CD4-positive, alpha-beta T cell treated with Interleukin-2 at 100 ng/mL for 4 hours (primary cell): ENCODE measurements at regions not wholly inside any gene's neighbourhood (a gene's known extent, or its start where the extent isn't known, plus 50 kb on each side); places are given as distances from the start of the nearest gene placed in this dataset.

Experiments
- DNase-seq: peaks from one replicate; pipeline ENCODE4 v3.0.0-alpha.2; 2020; ENCODE audit warnings: low spot score

GRCh38 chr5:133905424-133905823 lies 63.0 kb downstream of the C5orf15 start:
- DNase-seq = no peak

- DNase-seq = no peak
Observed at GRCh38 chr5:133904641-133905040, 63.8 kb downstream of the C5orf15 start.

DNA sequence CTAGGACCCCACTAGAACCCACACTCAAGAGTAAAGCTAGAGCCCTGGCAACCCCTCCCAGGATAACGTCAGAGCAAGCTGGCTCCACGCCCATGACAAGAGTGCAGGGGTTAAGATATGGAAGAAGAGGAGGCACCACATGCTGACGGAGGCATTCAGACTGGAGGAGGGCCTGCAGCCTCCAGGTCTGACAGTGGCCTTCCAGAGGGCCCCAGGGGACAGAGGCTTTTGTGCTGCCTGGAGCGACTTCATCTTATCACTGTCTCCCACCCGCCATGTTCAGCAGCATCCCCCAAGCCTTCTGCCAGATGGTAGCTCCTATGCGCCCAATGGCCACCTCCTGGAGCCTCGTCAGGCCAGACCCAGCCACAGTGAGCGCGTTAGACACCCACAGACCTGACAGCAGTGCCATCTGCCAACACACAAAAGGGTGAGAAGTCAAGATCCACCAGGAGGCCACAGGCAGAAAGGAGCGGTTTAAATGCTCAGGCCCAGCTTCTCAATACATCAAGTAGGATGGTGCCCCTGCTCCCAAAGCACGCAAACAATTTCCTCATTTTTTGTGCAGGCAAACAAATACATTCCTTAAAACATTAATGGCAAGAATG lies 65.8 kb downstream of the C5orf15 start:
- DNase-seq = no peak

- DNase-seq = no peak
Observed at GRCh38 chr5:133900534-133901270, 67.7 kb downstream of the C5orf15 start.

DNA sequence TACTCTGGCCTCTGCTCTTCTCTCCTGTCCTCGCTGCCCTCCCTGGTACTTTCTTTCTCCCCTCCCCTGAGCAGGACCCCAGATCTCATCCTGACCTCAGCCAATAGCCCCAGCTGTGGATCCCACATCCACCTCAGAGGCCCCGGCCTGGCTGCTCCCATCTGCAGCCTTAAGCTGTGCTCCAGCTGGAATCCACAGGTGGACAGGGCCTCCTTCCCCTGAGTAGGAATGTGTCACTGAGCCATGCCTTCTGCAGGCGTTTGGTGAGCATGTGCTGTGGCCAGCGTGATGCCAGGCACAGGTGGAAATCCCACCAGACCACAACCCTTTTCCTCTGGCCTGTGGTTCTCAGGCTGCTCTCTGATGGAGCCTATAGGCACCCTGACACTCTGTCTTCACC lies 68.9 kb downstream of the C5orf15 start:
- no peak for DNase-seq

GRCh38 chr5:133898440-133898839 lies 70.0 kb downstream of the C5orf15 start:
- DNase-seq = no peak

GRCh38 chr5:133897431-133897830 lies 71.0 kb downstream of the C5orf15 start:
- DNase-seq = no peak

GRCh38 chr5:133896873-133897272 lies 71.6 kb downstream of the C5orf15 start:
- no peak for DNase-seq

DNA sequence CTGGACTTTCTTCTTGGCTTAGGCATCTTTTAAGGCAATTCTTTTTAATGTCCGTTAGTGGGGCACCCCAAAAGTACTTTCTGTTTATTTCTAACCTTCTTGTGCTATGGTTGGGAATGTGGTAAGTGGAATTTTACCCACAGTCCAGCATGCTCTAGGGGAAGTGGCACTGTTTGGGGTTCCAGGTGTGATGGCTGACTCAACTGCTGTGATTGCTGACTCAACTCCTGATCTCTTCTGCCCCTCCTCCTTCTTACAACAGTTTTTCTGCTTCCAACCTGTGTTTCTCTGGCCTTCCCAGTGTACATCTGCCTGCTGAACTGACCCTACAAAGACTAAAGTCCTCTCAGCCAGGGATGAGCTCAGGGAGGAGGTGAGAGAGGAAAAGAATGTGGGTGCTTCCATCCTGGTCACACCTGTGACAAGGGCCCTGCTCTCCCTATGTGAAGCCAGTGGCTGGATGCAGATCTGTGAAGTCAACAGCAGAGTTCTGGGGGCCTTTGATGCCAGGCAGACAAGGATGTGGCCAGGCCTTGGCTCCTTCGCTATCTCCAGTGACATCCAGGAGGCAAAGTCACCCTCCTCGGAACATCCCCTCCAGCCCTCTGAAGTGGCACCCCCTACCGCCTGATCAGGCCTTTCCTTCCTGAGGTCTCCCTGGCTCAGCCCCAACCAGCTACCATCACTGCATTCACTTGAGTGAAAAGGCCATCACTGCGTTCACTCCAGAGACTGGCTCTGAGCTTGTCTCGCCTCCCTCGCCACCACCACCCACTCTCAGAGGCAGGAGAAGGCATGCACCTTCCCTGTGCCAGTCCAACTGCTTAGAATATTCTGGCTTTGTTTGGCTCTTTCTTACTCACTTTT lies 72.2 kb downstream of the C5orf15 start:
- DNase-seq = no peak

DNA sequence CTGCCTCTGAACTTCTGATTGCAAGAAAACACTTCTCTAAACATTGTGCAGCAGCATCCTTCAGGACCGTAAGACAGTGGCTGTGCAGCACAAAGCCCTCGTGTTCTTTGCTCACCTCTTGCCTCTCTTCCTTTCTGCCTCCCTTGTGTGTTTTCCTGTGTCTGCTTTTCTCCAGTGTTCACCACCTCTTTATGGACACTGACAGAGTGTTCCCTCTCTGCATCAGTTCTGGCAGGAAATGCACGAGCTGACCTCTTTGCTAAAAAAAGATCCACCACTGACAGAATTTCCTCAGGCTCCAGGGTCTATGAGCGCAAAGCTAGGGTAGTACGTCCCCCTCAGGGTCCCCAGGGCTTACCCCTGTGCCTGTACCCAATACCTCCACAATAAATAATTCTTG lies 74.3 kb downstream of the C5orf15 start:
- no peak for DNase-seq

DNA sequence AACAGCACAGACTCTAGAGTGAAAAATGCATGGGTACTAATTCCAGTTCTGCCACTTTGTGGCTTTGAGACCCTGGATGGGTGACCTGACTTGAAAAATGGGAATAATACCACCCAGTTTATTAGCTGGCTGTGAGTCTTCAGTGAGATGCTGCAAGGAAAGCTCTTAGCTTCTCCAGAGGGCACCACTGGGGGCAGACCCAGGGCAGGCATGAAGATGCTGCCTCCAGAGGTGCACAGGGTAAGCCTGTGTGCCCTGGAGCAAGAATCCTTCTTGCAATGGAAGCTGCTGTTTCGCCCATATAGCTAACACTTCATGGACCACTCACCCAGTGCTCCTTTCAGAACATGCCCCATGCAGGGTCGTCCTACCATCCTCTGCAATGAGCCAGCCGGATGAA lies 75.7 kb downstream of the C5orf15 start:
- no peak for DNase-seq

- DNase-seq = no peak
Observed at GRCh38 chr5:133892306-133892705, 76.1 kb downstream of the C5orf15 start.

GRCh38 chr5:133891390-133891789 lies 77.0 kb downstream of the C5orf15 start:
- DNase-seq = no peak

GRCh38 chr5:133890776-133891280 lies 77.6 kb downstream of the C5orf15 start:
- DNase-seq = no peak

GRCh38 chr5:133890314-133890713 lies 78.1 kb downstream of the C5orf15 start:
- DNase-seq = no peak

- no peak for DNase-seq
Observed at GRCh38 chr5:133889271-133889905, 79.0 kb downstream of the C5orf15 start.

DNA sequence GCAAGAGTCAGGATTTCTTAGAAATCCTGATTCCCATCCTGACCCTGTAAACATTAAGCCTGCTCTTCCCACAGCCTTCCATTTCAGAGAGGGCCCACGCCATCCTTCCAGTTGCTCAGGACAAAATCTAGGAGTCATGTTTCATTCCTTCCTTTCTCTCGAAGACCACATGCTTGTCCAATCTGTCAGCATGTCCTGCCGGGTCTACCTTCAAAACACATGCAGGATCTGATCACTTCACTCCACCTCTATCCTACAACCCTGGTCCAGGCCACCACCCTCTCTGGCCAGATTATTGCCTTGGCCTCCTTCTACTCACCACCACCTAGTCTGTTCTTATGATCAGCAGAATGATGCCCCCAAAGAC lies 79.8 kb downstream of the C5orf15 start:
- no peak for DNase-seq

DNA sequence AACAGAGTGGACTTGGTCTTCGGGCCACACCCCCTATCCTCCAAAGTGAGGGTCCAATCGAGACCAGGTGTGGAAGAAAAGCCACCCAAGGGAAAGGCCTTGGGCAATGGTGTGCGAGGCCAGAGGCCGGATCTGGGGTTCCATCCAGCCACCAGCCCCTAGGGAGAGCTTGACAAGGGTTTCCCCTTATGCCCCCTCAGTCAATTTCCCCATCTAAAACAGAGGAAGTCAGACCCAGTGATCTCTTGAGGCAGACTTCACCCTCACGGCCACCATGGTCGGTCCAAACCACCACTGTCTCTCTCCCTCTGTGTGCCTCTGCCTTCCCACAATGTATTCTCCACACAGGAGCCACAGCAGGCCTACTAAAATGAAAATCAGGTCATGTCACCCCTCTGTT lies 82.9 kb downstream of the C5orf15 start:
- no peak for DNase-seq

DNA sequence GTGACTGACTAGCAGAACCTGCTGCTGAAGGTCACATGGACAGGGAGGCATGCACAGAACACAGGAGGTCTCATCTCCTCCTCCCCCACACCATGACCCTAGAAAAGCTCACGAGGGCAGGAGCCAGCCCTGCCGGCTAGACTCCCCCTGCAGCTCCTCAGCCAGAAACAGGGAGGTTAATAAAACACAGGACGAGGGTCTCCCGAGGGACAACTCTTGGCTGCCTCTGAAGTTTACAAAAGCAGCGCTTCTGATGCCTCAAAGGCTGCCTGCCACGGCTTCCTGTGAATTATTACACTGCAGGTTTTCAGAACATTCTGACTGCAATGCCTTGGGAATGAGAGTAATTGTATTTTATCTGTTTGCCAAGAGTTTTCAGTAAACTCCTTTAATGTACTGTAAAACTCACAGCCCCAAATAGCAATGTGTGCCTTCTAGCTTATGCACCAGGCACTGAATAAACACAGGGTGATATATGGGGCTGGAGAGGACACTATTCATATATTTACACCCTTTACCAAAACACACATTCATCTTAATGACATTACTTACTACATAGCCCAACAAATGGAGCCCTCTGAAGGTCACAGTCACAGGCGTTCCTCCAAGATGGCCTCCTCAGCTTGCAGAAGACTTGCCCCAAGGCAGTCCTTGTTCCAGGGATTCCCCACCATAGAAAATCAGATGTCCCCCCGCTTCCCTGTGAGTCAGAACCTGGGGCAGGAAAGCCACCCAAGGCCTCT lies 83.7 kb downstream of the C5orf15 start:
- no peak for DNase-seq

GRCh38 chr5:133883916-133884315 lies 84.5 kb downstream of the C5orf15 start:
- no peak for DNase-seq

DNA sequence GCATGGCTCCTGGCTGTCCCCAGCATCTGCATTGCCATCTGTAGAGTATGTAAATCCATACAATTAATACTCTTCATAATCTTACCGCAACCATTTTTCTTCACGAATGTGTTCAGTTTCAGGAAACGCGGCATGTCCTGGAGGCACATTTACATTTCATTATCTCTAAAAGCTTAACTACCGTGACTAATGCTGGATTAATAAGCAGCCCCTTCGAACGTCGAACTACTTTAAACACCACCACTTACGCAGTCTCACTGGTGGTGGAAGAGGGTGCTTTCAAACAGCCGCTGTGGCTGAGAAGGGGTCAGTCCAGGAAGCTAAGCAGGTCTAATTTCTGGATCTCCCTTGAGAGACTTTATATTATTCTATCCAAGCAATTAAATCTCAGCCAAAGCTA lies 85.6 kb downstream of the C5orf15 start:
- no peak for DNase-seq

DNA sequence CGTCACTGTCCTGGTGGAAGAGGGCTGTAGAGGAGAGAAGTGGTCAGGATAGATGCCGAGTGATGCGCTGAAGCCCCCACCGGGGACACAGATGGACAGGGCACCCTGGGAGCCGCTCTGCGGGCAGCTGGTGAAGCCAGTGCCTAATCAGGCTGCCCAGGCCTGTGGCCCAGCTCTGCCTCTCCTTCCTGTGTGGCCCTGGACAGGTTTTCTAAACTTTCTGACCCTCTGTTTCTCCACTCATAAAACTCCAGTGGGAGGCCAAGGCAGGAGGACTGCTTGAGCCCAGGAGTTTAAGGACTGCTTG lies 86.1 kb downstream of the C5orf15 start:
- no peak for DNase-seq
